Erythroblast (primary cell): ENCODE measurements at regions not wholly inside any gene's neighbourhood (a gene's known extent, or its start where the extent isn't known, plus 50 kb on each side); places are given as distances from the start of the nearest gene placed in this dataset.

ENCODE experiments used
- GATA1 ChIP-seq: IDR thresholded peaks from 2 replicates; pipeline ENCODE4 v1.6.1; 2011; ENCODE audit warnings: low read depth, mild to moderate bottlenecking, control low read depth, low read length, moderate library complexity
- POLR2A ChIP-seq: IDR thresholded peaks from 2 replicates; pipeline ENCODE4 v1.6.1; 2011; ENCODE audit warnings: mild to moderate bottlenecking, low read length

- TF ChIP-seq POLR2A (no peak), GATA1 (no peak)
These were observed 206.3 kb upstream of the FAT3 start for GRCh38 chr11:92018332-92018731.
